Trophoblast cell (in vitro differentiated cells and primary cell): ENCODE measurements at regions not wholly inside any gene's neighbourhood (a gene's known extent, or its start where the extent isn't known, plus 50 kb on each side); places are given as distances from the start of the nearest gene placed in this dataset.

ENCODE experiments used
- DNase-seq, 2 donors: peaks; one replicate each; pipeline ENCODE4 v3.0.0-alpha.2; 2016
- H2AFZ ChIP-seq: 2 replicates; pipeline ENCODE4 v1.6.1; 2013; ENCODE audit warnings: low read length, moderate library complexity, mild to moderate bottlenecking; ENCODE audit not compliant: insufficient read depth, poor library complexity
- H2AK5ac ChIP-seq: 2 replicates; pipeline ENCODE4 v1.6.1; 2013; ENCODE audit warnings: mild to moderate bottlenecking, low read length
- H2BK120ac ChIP-seq: 2 replicates; pipeline ENCODE4 v1.6.1; 2013; ENCODE audit warnings: low read length, mild to moderate bottlenecking, moderate library complexity; ENCODE audit not compliant: insufficient read depth, poor library complexity
- H2BK12ac ChIP-seq: 2 replicates; pipeline ENCODE4 v1.6.1; 2013; ENCODE audit warnings: mild to moderate bottlenecking, low read length, moderate library complexity
- H2BK5ac ChIP-seq: 2 replicates; pipeline ENCODE4 v1.6.1; 2013; ENCODE audit warnings: low read length, low read depth, moderate library complexity, mild to moderate bottlenecking; ENCODE audit not compliant: poor library complexity
- H3K14ac ChIP-seq: 2 replicates; pipeline ENCODE4 v1.6.1; 2013; ENCODE audit warnings: mild to moderate bottlenecking, low read length
- H3K18ac ChIP-seq: 2 replicates; pipeline ENCODE4 v1.6.1; 2013; ENCODE audit warnings: mild to moderate bottlenecking, low read length
- H3K23ac ChIP-seq: 2 replicates; pipeline ENCODE4 v1.6.1; 2013; ENCODE audit warnings: low read length
- H3K27ac ChIP-seq: 2 replicates; pipeline ENCODE4 v1.5.1; 2013; ENCODE audit warnings: low read depth, mild to moderate bottlenecking, inconsistent platforms, low read length, moderate library complexity
- H3K27me3 ChIP-seq: 2 replicates; pipeline ENCODE4 v1.6.1; 2013; ENCODE audit warnings: inconsistent platforms, mild to moderate bottlenecking, low read length, moderate library complexity; ENCODE audit not compliant: insufficient read depth
- H3K36me3 ChIP-seq, 2 experiments: 1 replicate in 1 of 2; 2 replicates in 1 of 2; pipeline ENCODE4 v1.6.1; 2013; ENCODE audit warnings: low read length in 2 of 2, mild to moderate bottlenecking in 2 of 2, moderate library complexity in 1 of 2; ENCODE audit not compliant: insufficient read depth in 2 of 2, control insufficient read depth in 1 of 2
- H3K4ac ChIP-seq: 2 replicates; pipeline ENCODE4 v1.6.1; 2013; ENCODE audit warnings: low read depth, mild to moderate bottlenecking, low read length, moderate library complexity
- H3K4me1 ChIP-seq, 2 experiments: 1 replicate in 1 of 2; 2 replicates in 1 of 2; pipeline ENCODE4 v1.6.1; 2013; ENCODE audit warnings: low read length in 2 of 2, mild to moderate bottlenecking in 2 of 2, moderate library complexity in 1 of 2; ENCODE audit not compliant: insufficient read depth in 2 of 2, control insufficient read depth in 1 of 2
- H3K4me2 ChIP-seq: 2 replicates; pipeline ENCODE4 v1.6.1; 2013; ENCODE audit warnings: inconsistent platforms, mild to moderate bottlenecking, low read length, moderate library complexity
- H3K4me3 ChIP-seq: 2 replicates; pipeline ENCODE4 v1.5.1; 2013; ENCODE audit warnings: mild to moderate bottlenecking, low read depth, low read length, inconsistent platforms
- H3K79me1 ChIP-seq: one replicate; pipeline ENCODE4 v1.6.1; 2013; ENCODE audit warnings: low read length
- H3K79me2 ChIP-seq: 2 replicates; pipeline ENCODE4 v1.6.1; 2013; ENCODE audit warnings: low read length, mild to moderate bottlenecking; ENCODE audit not compliant: control insufficient read depth, insufficient read depth, poor library complexity
- H3K9ac ChIP-seq: 2 replicates; pipeline ENCODE4 v1.6.1; 2013; ENCODE audit warnings: mild to moderate bottlenecking, low read length
- H3K9me3 ChIP-seq: 2 replicates; pipeline ENCODE4 v1.6.1; 2013; ENCODE audit warnings: low read depth, mild to moderate bottlenecking, control low read depth, inconsistent platforms, low read length; ENCODE audit not compliant: insufficient read depth
- H4K12ac ChIP-seq: 2 replicates; pipeline ENCODE4 v1.6.1; 2013; ENCODE audit warnings: low read depth, mild to moderate bottlenecking, low read length, moderate library complexity
- H4K8ac ChIP-seq: 2 replicates; pipeline ENCODE4 v1.6.1; 2013; ENCODE audit warnings: low read depth, mild to moderate bottlenecking, low read length, moderate library complexity
- H4K91ac ChIP-seq: one replicate; pipeline ENCODE4 v1.6.1; 2013; ENCODE audit warnings: low read depth, mild to moderate bottlenecking, low read length, moderate library complexity
- WGBS: extraction: QIAGEN DNeasy Blood & Tissue Kit; methylation state at CpG from one replicate; pipeline ENCODE4 v1.1.7; 2013; ENCODE audit warnings: missing lambda C conversion rate; ENCODE audit not compliant: insufficient read length, insufficient coverage; ENCODE audit errors: extremely low coverage; 5-methylcytosine and 5-hydroxymethylcytosine counted together

DNA sequence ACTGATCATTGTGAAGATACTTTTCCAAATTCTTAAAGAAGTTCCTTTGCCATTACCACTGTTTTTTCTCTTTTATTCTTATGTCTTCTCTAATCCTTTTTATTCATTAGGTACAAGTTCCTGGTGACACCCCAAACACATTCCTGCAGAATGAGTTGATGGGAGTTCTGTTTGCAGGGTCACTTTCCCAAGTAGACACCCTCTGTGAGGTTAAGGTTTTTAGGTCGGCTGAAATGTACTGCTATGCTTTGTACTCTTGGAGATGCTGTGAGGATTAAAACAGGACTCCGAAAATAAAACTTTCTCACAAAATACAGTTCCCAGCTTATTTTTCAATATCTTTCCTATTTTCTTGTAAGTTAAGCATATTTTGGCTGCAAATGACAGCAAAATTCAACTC is 143.3 kb upstream of the TLE4 start:
- Histone ChIP-seq H3K9ac (no peak overlapping the region), H3K4me3 (no peak overlapping the region), H3K79me2 (no peaks in the 10 kb centered on the region), H3K4me1 (no peaks in the 10 kb centered on the region), H4K8ac (no peak overlapping the region), H3K79me1 (no peaks in the 10 kb centered on the region), H3K23ac (no peak overlapping the region), H3K27me3 (no peaks in the 10 kb centered on the region), H3K14ac (no peak overlapping the region), H2BK12ac (no peak overlapping the region), H3K4ac (no peak overlapping the region), H2AK5ac (no peak overlapping the region), H2AFZ (no peak overlapping the region), H3K9me3 (peaks cover 2% of the 10 kb centered on the region), H3K27ac (no peak overlapping the region), H4K12ac (no peak overlapping the region), H3K18ac (no peak overlapping the region), H3K36me3 (no peaks in the 10 kb centered on the region), H3K4me2 (no peak overlapping the region), H2BK5ac (no peak overlapping the region), H4K91ac (no peak overlapping the region), H2BK120ac (no peak overlapping the region)
- WGBS: no CpG with 5 or more reads among the region's 2 CpGs
- DNase-seq: no peak

DNA sequence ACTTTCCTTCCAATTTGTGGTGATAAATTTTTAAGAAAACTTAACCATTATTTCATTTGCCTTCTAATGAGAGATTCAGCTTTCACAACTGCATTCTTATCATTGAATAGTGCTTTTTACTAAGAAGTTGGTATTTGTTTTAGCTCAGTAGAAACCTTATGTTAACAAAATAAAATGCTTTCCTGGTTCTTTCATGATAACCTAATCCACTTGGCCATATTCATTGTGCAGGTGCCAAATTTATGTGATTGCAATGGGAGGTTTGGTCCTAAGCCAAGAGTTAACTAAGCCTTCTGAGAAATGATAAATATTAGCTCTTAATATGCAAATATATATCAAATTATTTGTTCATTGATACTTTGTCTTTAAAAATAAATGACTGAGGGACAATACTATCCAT is 141.1 kb upstream of the TLE4 start:
- Histone ChIP-seq H4K8ac (no peak overlapping the region), H2AFZ (no peak overlapping the region), H2BK120ac (no peak overlapping the region), H3K23ac (no peak overlapping the region), H3K4me3 (no peak overlapping the region), H2BK5ac (no peak overlapping the region), H3K14ac (no peak overlapping the region), H3K4me2 (no peak overlapping the region), H3K9ac (no peak overlapping the region), H4K12ac (no peak overlapping the region), H2BK12ac (no peak overlapping the region), H3K79me1 (no peaks in the 10 kb centered on the region), H3K36me3 (no peaks in the 10 kb centered on the region), H3K9me3 (peaks cover 2% of the 10 kb centered on the region), H3K4me1 (no peaks in the 10 kb centered on the region), H3K18ac (no peak overlapping the region), H4K91ac (no peak overlapping the region), H3K4ac (no peak overlapping the region), H3K27ac (no peak overlapping the region), H3K27me3 (no peaks in the 10 kb centered on the region), H2AK5ac (no peak overlapping the region), H3K79me2 (no peaks in the 10 kb centered on the region)
- DNase-seq: no peak

DNA sequence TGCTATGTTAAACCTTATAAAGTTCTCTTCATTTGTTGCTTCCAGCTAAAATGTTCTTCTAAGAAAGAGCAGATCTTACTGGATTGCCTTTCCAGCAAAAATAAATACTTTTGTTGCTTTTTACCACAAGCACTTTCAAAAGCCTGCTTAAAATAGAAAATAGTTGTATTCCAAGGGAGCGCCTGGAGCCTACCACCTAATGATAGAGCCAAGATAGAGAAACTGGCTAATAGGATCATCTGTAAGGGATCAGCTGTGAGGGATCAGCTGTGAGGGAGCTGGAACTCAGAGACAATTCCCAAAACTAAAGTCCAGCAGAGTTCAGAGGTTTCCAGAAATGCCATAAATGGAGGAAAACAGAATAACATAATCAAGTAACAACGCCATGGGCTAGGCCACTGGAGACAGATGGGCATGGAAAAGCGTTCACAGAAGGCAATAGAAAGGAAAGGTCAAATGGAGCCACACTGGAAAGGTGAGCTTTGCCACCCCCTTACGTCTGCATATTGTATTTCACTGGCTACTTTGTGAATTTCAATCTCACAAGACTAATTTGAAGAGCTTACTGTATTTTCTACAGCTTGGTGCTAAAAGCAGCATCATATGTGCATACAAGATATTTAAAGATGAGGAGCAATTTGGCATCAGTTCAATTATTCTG is 140.6 kb upstream of the TLE4 start:
- Histone ChIP-seq H2BK120ac (no peak overlapping the region), H3K4me3 (no peak overlapping the region), H4K91ac (no peak overlapping the region), H3K9me3 (peaks cover 2% of the 10 kb centered on the region), H3K27me3 (no peaks in the 10 kb centered on the region), H3K4me2 (no peak overlapping the region), H3K14ac (no peak overlapping the region), H3K79me2 (no peaks in the 10 kb centered on the region), H3K79me1 (no peaks in the 10 kb centered on the region), H3K4me1 (no peaks in the 10 kb centered on the region), H2BK5ac (no peak overlapping the region), H3K18ac (no peak overlapping the region), H3K4ac (no peak overlapping the region), H3K9ac (no peak overlapping the region), H2AFZ (no peak overlapping the region), H4K12ac (no peak overlapping the region), H4K8ac (no peak overlapping the region), H2BK12ac (no peak overlapping the region), H2AK5ac (no peak overlapping the region), H3K23ac (no peak overlapping the region), H3K27ac (no peak overlapping the region), H3K36me3 (no peaks in the 10 kb centered on the region)
- DNase-seq: peak in 1 of 2 donors; percentile 2
- no CpG with 5 or more reads among the region's 4 CpGs for WGBS

DNA sequence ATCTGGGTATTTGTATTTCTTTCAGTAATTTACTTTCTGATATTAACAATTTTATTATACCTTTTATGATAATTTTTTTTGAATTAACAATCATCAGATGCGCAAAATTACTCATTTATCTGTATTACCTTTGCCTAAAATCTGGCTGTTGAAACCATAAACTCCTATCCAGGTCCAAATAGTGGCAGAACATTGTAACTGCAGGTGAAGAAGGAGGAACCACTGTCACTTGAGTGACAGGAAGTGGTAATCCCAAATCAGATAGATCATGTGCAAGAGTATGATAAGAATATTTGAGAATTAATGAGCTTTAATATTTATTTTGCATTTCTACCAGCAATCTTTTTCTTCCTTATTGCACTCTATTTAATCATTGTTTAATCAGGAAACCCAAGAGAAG is 139.3 kb upstream of the TLE4 start:
- Histone ChIP-seq H3K18ac (no peak overlapping the region), H3K4me3 (no peak overlapping the region), H4K12ac (no peak overlapping the region), H3K9me3 (no peaks in the 10 kb centered on the region), H2AK5ac (no peak overlapping the region), H4K8ac (no peak overlapping the region), H3K4me1 (no peaks in the 10 kb centered on the region), H2BK5ac (no peak overlapping the region), H2BK12ac (no peak overlapping the region), H3K36me3 (no peaks in the 10 kb centered on the region), H3K79me1 (no peaks in the 10 kb centered on the region), H4K91ac (no peak overlapping the region), H2BK120ac (no peak overlapping the region), H3K79me2 (no peaks in the 10 kb centered on the region), H3K14ac (no peak overlapping the region), H3K9ac (no peak overlapping the region), H3K27ac (no peak overlapping the region), H3K27me3 (no peaks in the 10 kb centered on the region), H3K4me2 (no peak overlapping the region), H3K23ac (no peak overlapping the region), H2AFZ (no peak overlapping the region), H3K4ac (no peak overlapping the region)
- DNase-seq: peak in 1 of 2 donors; percentile 8
- no CpG with 5 or more reads among the region's 1 CpG for WGBS
